A673 (cell line): ENCODE measurements at regions not wholly inside any gene's neighbourhood (a gene's known extent, or its start where the extent isn't known, plus 50 kb on each side); places are given as distances from the start of the nearest gene placed in this dataset.

ENCODE experiments used
- BruUV-seq: library from RNA; stranded (reverse); fragments of 400-500 nt; replicated peaks from 2 replicates; lab custom pipeline; 2021; lab: Mats Ljungman, UMichigan
- CTCF ChIA-PET: fragments of 300-600 bp; sonication (Branson Sonifier 250); formaldehyde crosslinking; loops from one replicate; lab custom pipeline; 2022; ENCODE audit warnings: antibody characterized with exemption; lab: Charles Lee
- POLR2A ChIA-PET: fragments of 300-600 bp; sonication (Branson Sonifier 250); formaldehyde crosslinking; loops from one replicate; lab custom pipeline; 2022; ENCODE audit warnings: antibody characterized with exemption; ENCODE audit not compliant: low non-redundant PET; lab: Charles Lee
- DNase-seq: peaks from one replicate; pipeline ENCODE4 v3.0.0-alpha.2; 2015; ENCODE audit warnings: low spot score
- H3K27ac ChIP-seq: fragments of 200-600 bp; sonication (generic); 2 replicates; pipeline ENCODE4 v1.5.1; 2016; ENCODE audit warnings: mixed run types, low read depth, mild to moderate bottlenecking, mixed read lengths, antibody characterized with exemption, low read length; ENCODE audit not compliant: poor library complexity, severe bottlenecking
- H3K27me3 ChIP-seq: fragments of 200-600 bp; sonication (generic); replicated peaks from 2 replicates; pipeline ENCODE4 v1.6.1; 2017; ENCODE audit warnings: mixed run types, low read depth, mild to moderate bottlenecking, mixed read lengths, antibody characterized with exemption, low read length; ENCODE audit not compliant: insufficient read depth, poor library complexity
- H3K36me3 ChIP-seq: fragments of 200-600 bp; sonication (generic); 2 replicates; pipeline ENCODE4 v1.6.1; 2016; ENCODE audit warnings: mixed run types, mild to moderate bottlenecking, mixed read lengths, antibody characterized with exemption, low read length; ENCODE audit not compliant: insufficient read depth, poor library complexity, severe bottlenecking
- H3K4me1 ChIP-seq: fragments of 200-600 bp; sonication (generic); 2 replicates; pipeline ENCODE4 v1.6.1; 2017; ENCODE audit warnings: mixed run types, mild to moderate bottlenecking, mixed read lengths, antibody characterized with exemption, low read length; ENCODE audit not compliant: insufficient read depth, poor library complexity, severe bottlenecking
- H3K4me3 ChIP-seq: fragments of 200-600 bp; sonication (generic); 2 replicates; pipeline ENCODE4 v1.5.1; 2016; ENCODE audit warnings: low read depth, mixed run types, mild to moderate bottlenecking, mixed read lengths, low read length; ENCODE audit not compliant: poor library complexity, severe bottlenecking
- H3K9me3 ChIP-seq: fragments of 200-600 bp; sonication (generic); 2 replicates; pipeline ENCODE4 v1.6.1; 2016; ENCODE audit warnings: mixed run types, low read depth, mild to moderate bottlenecking, mixed read lengths, antibody characterized with exemption, low read length; ENCODE audit not compliant: poor library complexity, severe bottlenecking
- CTCF ChIP-seq: fragments of 300-800, 200-600 bp; sonication (generic); conservative IDR thresholded peaks from 2 replicates; pipeline ENCODE4 v1.5.1; 2017; ENCODE audit warnings: low read depth, mild to moderate bottlenecking, antibody characterized with exemption, low read length, moderate library complexity, mixed read lengths
- EZH2 ChIP-seq: fragments of 200-600 bp; sonication (generic); IDR thresholded peaks from 2 replicates; pipeline ENCODE4 v1.6.1; 2017; ENCODE audit warnings: borderline replicate concordance, low read depth, mild to moderate bottlenecking, mixed read lengths, antibody characterized with exemption, low read length; ENCODE audit not compliant: poor library complexity, severe bottlenecking
- intact Hi-C: fragments of 100-400 bp; cut with micrococcal nuclease; formaldehyde crosslinking; loops from one replicate; pipeline ENCODE4 v1.10.0; 2022; ENCODE audit not compliant: unreplicated experiment

GRCh38 chr7:124688991-124689390 is 76.6 kb downstream of the GPR37 start:
- CTCF ChIA-PET: no interaction called here
- no peak for TF ChIP-seq CTCF
- no peak for TF ChIP-seq EZH2
- no peaks in the 10 kb centered on the region for H3K36me3 ChIP-seq

DNA sequence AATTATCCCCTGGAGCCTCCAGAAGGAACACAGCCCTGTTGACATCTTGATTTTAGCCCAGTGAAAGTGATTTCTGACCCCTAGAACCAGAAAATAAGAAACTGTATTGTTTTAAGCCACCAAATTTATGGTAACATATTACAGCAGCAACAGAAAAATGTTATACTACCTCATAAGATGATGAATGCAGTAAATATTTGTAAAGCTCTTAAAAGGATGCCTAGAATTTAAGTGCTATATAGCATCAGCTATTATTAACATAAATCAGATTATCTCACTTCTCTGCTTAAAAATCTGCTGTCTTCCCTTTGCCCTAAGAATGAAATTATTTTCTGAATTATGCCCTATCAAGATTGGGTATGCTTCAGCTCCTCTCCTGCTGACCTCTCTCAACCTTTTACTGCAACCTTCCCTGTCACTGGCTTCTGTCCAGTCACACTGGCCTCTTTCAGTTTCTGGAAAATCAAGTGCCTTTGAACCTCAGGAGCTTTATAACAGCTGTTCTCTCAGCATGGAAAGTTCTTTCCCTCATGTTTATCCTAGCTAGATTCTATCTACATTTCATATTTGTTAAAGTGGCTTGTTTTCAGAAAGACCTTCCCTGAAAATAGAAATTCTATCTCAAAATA is 78.9 kb downstream of the GPR37 start:
- BruUV-seq: no TSS peak
- H3K4me3 ChIP-seq: no peak overlapping the region
- H3K27ac ChIP-seq: no peak overlapping the region
- ChIA-PET CTCF (no interaction called here), POLR2A (no interaction called here)
- no peaks in the 10 kb centered on the region for H3K36me3 ChIP-seq
- H3K9me3 ChIP-seq: no peaks in the 10 kb centered on the region
- no peaks in the 10 kb centered on the region for H3K27me3 ChIP-seq
- no peaks in the 10 kb centered on the region for H3K4me1 ChIP-seq
- DNase-seq: no peak
- intact Hi-C loops: no loop called here
- TF ChIP-seq EZH2: no peak
- no peak for TF ChIP-seq CTCF

More at GRCh38 chr7:124688991-124689390, 76.6 kb downstream of the GPR37 start:
- Histone ChIP-seq H3K9me3 (no peaks in the 10 kb centered on the region), H3K27me3 (no peaks in the 10 kb centered on the region), H3K27ac (no peak overlapping the region), H3K4me3 (no peak overlapping the region), H3K4me1 (no peaks in the 10 kb centered on the region)
- intact Hi-C loops: no loop called here
- POLR2A ChIA-PET: no interaction called here
- BruUV-seq: no TSS peak
- DNase-seq: no peak

DNA sequence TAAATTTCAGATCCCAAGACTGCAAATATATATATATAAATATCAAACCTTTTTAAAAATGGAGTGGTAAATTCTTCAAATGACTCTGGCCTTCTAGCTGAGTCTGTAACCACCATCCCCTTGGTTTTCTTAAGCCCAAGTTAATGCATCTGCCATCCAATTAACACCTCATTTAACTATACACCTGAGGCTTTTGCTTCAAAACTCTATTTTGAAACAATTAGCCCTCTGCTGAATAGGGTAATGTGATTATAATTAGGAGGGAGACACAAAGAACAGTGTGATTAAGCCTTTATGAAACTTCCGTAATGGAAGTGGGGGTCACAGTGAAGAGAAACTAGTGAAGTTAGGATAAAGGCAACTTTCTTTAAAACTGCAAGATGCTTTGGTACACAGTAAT is 83.6 kb downstream of the GPR37 start:
- intact Hi-C loops: no loop called here

More for the DNA sequence above, 83.6 kb downstream of the GPR37 start:
- Histone ChIP-seq H3K9me3 (no peaks in the 10 kb centered on the region), H3K4me1 (no peaks in the 10 kb centered on the region), H3K27me3 (no peaks in the 10 kb centered on the region), H3K27ac (no peak overlapping the region), H3K36me3 (no peaks in the 10 kb centered on the region), H3K4me3 (no peak overlapping the region)
- ChIA-PET CTCF (no interaction called here), POLR2A (no interaction called here)
- DNase-seq: no peak
- no TSS peak for BruUV-seq
- TF ChIP-seq CTCF (no peak), EZH2 (no peak)
